Breast epithelium (tissue), 4 donors: ENCODE measurements at regions not wholly inside any gene's neighbourhood (a gene's known extent, or its start where the extent isn't known, plus 50 kb on each side); places are given as distances from the start of the nearest gene placed in this dataset.

Source experiments
- DNase-seq, 2 donors: peaks; one replicate each; pipeline ENCODE4 v3.0.0-alpha.2; 2019; ENCODE audit warnings: low spot score in 2 of 2
- H3K27ac ChIP-seq, 2 donors: fragments of 200-600 bp; sonication (generic) in 1 of 2; one replicate each; pipeline ENCODE4 v1.5.1; 2016 to 2019; ENCODE audit warnings: mild to moderate bottlenecking in 1 of 2
- H3K27me3 ChIP-seq, 2 donors: fragments of 200-600 bp; sonication (generic) in 1 of 2; one replicate each; pipeline versions ENCODE4 v1.5.1 to v1.6.0; 2017 to 2019; ENCODE audit warnings: control low read depth in 1 of 2, mild to moderate bottlenecking in 1 of 2
- H3K36me3 ChIP-seq: fragments of 200-600 bp; one replicate; pipeline ENCODE4 v1.5.1; 2019
- H3K4me1 ChIP-seq, 2 donors: fragments of 200-600 bp; sonication (generic); one replicate each; pipeline ENCODE4 v1.5.1; 2016 to 2019; ENCODE audit warnings: control low read depth in 1 of 2
- H3K4me3 ChIP-seq, 3 donors: fragments of 200-600 bp; sonication (generic); 1 replicate in 2 of 3; 2 replicates in 1 of 3; pipeline ENCODE4 v1.5.1; 2016 to 2019; ENCODE audit warnings: mild to moderate bottlenecking in 3 of 3, moderate library complexity in 2 of 3
- H3K9me3 ChIP-seq, 2 donors: fragments of 200-600 bp; sonication (generic) in 1 of 2; one replicate each; pipeline ENCODE4 v1.5.1; 2016 to 2019; ENCODE audit warnings: control low read depth in 1 of 2
- POLR2A ChIP-seq: fragments of 450-650 bp; IDR thresholded peaks from one replicate; pipeline ENCODE4 v1.6.1; 2016; ENCODE audit warnings: antibody characterized with exemption, mild to moderate bottlenecking, moderate library complexity
- POLR2AphosphoS5 ChIP-seq, 3 donors: sonication (generic); formaldehyde crosslinking; IDR thresholded peaks; one replicate each; pipeline ENCODE4 v1.6.1; 2017; ENCODE audit warnings: antibody characterized with exemption in 3 of 3
- intact Hi-C: fragments of 100-400 bp; cut with DNase I; formaldehyde crosslinking; loops from one replicate; pipeline ENCODE4 v1.15.1; 2023; ENCODE audit warnings: low total_unique reads
- TF ChIP-seq, protein P1 (sequence below), 3 donors: fragments of 450-650 bp; IDR thresholded peaks; one replicate each; pipeline ENCODE4 v1.5.1; 2016 to 2017; ENCODE audit warnings: antibody characterized with exemption in 3 of 3, mild to moderate bottlenecking in 3 of 3, moderate library complexity in 3 of 3

DNA sequence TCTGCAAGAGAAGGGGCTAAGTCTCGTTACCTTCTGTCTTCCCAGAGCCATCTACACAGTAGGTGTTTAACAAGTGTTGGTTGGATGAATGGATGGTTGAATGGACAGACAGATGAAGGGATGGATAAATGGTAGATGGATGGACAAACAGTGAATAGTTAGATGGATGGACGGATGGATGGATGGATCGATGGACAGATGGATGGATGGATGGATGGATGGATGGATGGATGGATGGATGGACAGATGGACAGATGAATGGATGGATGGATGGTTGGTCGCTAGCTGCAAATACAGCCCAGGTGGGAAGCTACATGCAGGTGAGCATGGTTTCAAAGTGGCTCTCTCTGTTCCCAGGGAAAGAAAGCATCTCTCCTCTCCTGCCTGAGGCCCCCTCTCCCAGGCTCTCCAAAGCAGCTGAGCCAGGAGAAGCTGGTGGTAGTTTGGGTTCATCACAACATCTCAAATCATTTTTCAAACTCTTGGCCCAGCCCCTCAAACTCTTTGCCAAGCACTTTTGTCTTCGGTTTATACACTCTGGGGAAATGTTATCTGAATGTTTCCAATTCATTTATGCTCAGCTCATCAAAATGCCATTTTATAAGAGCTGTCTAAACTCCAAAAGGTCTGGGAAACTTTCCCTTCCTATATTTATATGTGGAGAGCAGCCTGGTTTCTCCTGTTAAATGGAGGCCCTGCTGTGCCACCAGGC is 192.7 kb downstream of the ANAPC1 start:
- TF ChIP-seq, protein P1, sequence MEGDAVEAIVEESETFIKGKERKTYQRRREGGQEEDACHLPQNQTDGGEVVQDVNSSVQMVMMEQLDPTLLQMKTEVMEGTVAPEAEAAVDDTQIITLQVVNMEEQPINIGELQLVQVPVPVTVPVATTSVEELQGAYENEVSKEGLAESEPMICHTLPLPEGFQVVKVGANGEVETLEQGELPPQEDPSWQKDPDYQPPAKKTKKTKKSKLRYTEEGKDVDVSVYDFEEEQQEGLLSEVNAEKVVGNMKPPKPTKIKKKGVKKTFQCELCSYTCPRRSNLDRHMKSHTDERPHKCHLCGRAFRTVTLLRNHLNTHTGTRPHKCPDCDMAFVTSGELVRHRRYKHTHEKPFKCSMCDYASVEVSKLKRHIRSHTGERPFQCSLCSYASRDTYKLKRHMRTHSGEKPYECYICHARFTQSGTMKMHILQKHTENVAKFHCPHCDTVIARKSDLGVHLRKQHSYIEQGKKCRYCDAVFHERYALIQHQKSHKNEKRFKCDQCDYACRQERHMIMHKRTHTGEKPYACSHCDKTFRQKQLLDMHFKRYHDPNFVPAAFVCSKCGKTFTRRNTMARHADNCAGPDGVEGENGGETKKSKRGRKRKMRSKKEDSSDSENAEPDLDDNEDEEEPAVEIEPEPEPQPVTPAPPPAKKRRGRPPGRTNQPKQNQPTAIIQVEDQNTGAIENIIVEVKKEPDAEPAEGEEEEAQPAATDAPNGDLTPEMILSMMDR (IDR thresholded peaks at IDR 0.05): no peak
- TF ChIP-seq POLR2A (no peak), POLR2AphosphoS5 (IDR thresholded peaks at IDR 0.05) (no peak)
- H3K4me1 ChIP-seq: no peaks in the 10 kb centered on the region
- no peak overlapping the region for H3K4me3 ChIP-seq
- H3K9me3 ChIP-seq: no peaks in the 10 kb centered on the region
- DNase-seq: no peak
- no peaks in the 10 kb centered on the region for H3K27me3 ChIP-seq
- no peaks in the 10 kb centered on the region for H3K36me3 ChIP-seq
- intact Hi-C loops: no loop called here
- H3K27ac ChIP-seq: no peak overlapping the region

DNA sequence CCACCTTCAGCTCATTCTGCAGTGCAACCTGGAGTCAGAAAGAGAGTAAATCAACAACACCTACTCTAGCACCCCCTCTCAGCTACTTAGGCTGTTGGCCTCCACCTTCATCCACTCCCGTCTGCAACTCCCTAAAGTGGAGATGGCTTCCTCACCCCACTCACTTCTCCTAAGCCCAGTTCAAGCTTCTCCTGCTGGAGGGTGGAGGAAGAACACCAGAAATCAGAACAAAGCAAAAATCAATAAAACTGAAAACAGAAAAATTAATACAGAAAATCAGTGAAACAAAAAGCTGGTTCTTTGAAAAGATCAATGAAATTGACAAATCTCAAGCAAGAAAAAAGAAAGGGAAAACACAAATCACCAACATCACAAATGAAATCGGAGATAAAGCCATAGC is 191.7 kb downstream of the ANAPC1 start:
- Histone ChIP-seq H3K4me3 (no peak overlapping the region), H3K36me3 (no peaks in the 10 kb centered on the region), H3K9me3 (no peaks in the 10 kb centered on the region), H3K27ac (no peak overlapping the region), H3K27me3 (no peaks in the 10 kb centered on the region), H3K4me1 (no peaks in the 10 kb centered on the region)
- TF ChIP-seq POLR2AphosphoS5 (IDR thresholded peaks at IDR 0.05) (no peak), POLR2A (no peak)
- TF ChIP-seq, protein P1 (IDR thresholded peaks at IDR 0.05): no peak
- intact Hi-C loops: no loop called here
- DNase-seq: no peak

DNA sequence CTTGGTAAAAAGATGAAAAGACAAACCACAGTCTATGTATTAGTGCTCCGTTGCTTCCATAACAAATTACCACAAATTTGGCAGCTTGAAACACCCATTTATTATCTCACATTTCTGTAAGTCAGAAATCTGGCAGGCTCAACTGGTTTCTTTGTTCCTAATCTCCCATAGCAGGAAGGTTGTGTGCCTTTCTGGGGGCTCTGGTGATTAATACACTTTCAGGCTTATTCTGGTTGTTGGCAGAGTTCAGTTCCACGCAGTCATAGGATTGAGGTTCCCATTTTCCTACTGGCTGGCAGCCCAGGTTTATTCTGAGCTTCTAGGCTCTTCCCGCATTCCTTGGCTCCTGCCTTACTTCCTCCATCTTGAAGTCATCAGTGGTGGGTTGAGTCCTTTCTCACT is 189.3 kb downstream of the ANAPC1 start:
- H3K9me3 ChIP-seq: no peaks in the 10 kb centered on the region
- no peaks in the 10 kb centered on the region for H3K36me3 ChIP-seq
- H3K4me3 ChIP-seq: no peak overlapping the region
- intact Hi-C loops: no loop called here
- no peaks in the 10 kb centered on the region for H3K27me3 ChIP-seq
- TF ChIP-seq, protein P1 (IDR thresholded peaks at IDR 0.05): no peak
- TF ChIP-seq POLR2AphosphoS5 (IDR thresholded peaks at IDR 0.05) (no peak), POLR2A (no peak)
- H3K4me1 ChIP-seq: no peaks in the 10 kb centered on the region
- DNase-seq: no peak
- H3K27ac ChIP-seq: no peak overlapping the region

DNA sequence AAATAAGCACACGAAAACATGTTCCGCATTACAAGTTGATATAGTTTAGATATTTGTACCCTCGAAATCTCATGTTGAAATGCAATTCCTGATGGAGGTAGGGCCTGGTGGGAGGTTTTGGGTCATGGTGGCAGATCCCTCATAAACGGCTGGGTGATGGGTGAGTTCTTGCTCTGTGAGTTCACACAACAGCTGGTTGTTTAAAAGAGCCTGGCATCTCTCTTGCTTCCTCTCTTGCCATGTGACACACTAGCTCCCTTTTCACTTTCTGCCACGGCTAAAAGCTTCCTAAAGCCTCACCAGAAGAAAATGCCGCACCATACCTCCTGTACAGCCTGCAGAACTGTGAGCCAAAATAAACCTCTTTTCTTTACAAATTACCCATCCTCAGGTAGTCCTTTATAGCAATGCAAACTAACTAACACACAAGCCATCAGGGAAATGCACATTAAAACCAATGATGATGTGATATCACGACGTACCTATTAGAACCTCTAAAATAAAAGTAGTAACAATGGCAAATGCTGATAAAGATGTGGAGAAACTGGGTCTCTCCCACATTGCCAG is 188.5 kb downstream of the ANAPC1 start:
- Histone ChIP-seq H3K36me3 (no peaks in the 10 kb centered on the region), H3K9me3 (no peaks in the 10 kb centered on the region), H3K4me3 (no peak overlapping the region), H3K27ac (no peak overlapping the region), H3K4me1 (no peaks in the 10 kb centered on the region), H3K27me3 (no peaks in the 10 kb centered on the region)
- TF ChIP-seq POLR2A (no peak), POLR2AphosphoS5 (IDR thresholded peaks at IDR 0.05) (no peak)
- TF ChIP-seq, protein P1 (IDR thresholded peaks at IDR 0.05): no peak
- DNase-seq: no peak
- intact Hi-C loops: no loop called here

DNA sequence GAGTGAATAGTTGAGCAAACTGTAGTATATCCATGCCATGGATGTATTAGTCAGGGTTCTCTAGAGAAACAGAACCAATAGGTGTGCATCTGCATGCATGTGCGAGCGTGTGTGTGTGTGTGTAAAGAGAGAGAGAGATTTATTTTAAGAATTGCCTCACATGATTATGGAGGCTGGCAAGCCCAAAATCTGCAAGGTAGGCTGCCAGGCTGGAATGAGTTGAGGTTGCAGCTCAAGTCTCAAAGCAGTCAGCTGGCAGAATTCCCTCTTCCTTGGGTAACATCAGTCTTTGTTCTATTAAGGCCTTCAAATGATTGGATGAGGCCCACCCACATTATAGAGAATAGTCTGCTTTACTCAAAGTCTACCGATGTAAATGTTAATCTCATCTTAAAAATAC is 187.8 kb downstream of the ANAPC1 start:
- TF ChIP-seq, protein P1 (IDR thresholded peaks at IDR 0.05): no peak
- TF ChIP-seq POLR2AphosphoS5 (IDR thresholded peaks at IDR 0.05): no peak
- no peak for TF ChIP-seq POLR2A
- DNase-seq: no peak
- H3K36me3 ChIP-seq: no peaks in the 10 kb centered on the region
- intact Hi-C loops: no loop called here
- H3K4me1 ChIP-seq: no peaks in the 10 kb centered on the region
- no peaks in the 10 kb centered on the region for H3K9me3 ChIP-seq
- H3K4me3 ChIP-seq: no peak overlapping the region
- H3K27ac ChIP-seq: no peak overlapping the region
- no peaks in the 10 kb centered on the region for H3K27me3 ChIP-seq
